K562 (cell line): ENCODE measurements at regions not wholly inside any gene's neighbourhood (a gene's known extent, or its start where the extent isn't known, plus 50 kb on each side); places are given as distances from the start of the nearest gene placed in this dataset.

Experiments used
- ATAC-seq: fragments of 200-7000 bp; cut with Tn5 transposase; 3 replicates; pipeline ENCODE4 v1.9.1; 2020; ENCODE audit warnings: moderate library complexity
- BruUV-seq: library from RNA; stranded (reverse); fragments of 400-500 nt; replicated peaks from 2 replicates; lab custom pipeline; 2021; lab: Mats Ljungman, UMichigan
- CTCF ChIA-PET: fragments of 300-600 bp; formaldehyde crosslinking; extraction: SDS; loops from one replicate; lab custom pipeline; 2021; ENCODE audit warnings: low intra/inter-chr PET ratio; lab: Yijun Ruan, JAX
- POLR2A ChIA-PET: fragments of 300-600, 350-650 bp; sonication (Branson Sonifier 250); formaldehyde crosslinking; extraction: SDS; loops from one replicate; lab custom pipeline; 2021; ENCODE audit warnings: antibody characterized with exemption, inconsistent platforms; lab: Yijun Ruan, JAX
- DNase-seq, 4 experiments: peaks; one replicate each; pipeline versions ENCODE4 v3.0.0 to v3.0.0-alpha.2; 2011 to 2018; ENCODE audit warnings: low spot score in 3 of 4, mixed read lengths in 3 of 4; ENCODE audit errors: extremely low read depth in 1 of 4
- FAIRE-seq: peaks from 2 replicates; lab custom pipeline; 2011; peaks lifted over from hg19 to GRCh38; lab: Jason Lieb, UNC
- H2AFZ ChIP-seq: 2 replicates; pipeline ENCODE4 v1.6.0; 2011; ENCODE audit warnings: low read depth, low read length, control low read depth, inconsistent platforms
- H3K27ac ChIP-seq: fragments of 200-600 bp; 3 replicates; pipeline ENCODE4 v1.8.0; 2011; ENCODE audit warnings: low read depth, mild to moderate bottlenecking, control low read depth, inconsistent platforms, low read length, moderate library complexity, mixed read lengths; ENCODE audit errors: extremely low read depth
- H3K27me3 ChIP-seq, 2 experiments: fragments of 300-600 bp in 1 of 2; 2 replicates in 1 of 2; 3 replicates in 1 of 2; pipeline versions ENCODE4 v1.6.0 to v1.8.0; 2011; ENCODE audit warnings: inconsistent platforms in 2 of 2, low read length in 2 of 2, mild to moderate bottlenecking in 1 of 2, mixed read lengths in 1 of 2, moderate library complexity in 1 of 2; ENCODE audit not compliant: control insufficient read depth in 2 of 2, insufficient read depth in 2 of 2
- H3K36me3 ChIP-seq: fragments of 300-600 bp; 3 replicates; pipeline ENCODE4 v1.8.0; 2011; ENCODE audit warnings: mild to moderate bottlenecking, low read length, inconsistent platforms; ENCODE audit not compliant: control insufficient read depth, insufficient read depth
- H3K4me1 ChIP-seq, 2 experiments: fragments of 200-600 bp in 1 of 2; replicated peaks in 1 of 2; 2 replicates in 1 of 2; 3 replicates in 1 of 2; pipeline versions ENCODE4 v1.5.1 to v1.8.0; 2011; ENCODE audit warnings: inconsistent platforms in 2 of 2, low read length in 2 of 2, mild to moderate bottlenecking in 1 of 2, mixed read lengths in 1 of 2, moderate library complexity in 1 of 2; ENCODE audit not compliant: control insufficient read depth in 2 of 2, insufficient read depth in 2 of 2
- H3K4me2 ChIP-seq: 2 replicates; pipeline ENCODE4 v1.6.1; 2011; ENCODE audit warnings: low read length, control low read depth, inconsistent platforms, mixed read lengths; ENCODE audit not compliant: insufficient read depth
- H3K4me3 ChIP-seq: fragments of 200-600 bp; sonication (generic), shearing (Covaris generic); 2 replicates; pipeline ENCODE4 v1.5.1; 2016; ENCODE audit warnings: control low read depth, inconsistent platforms
- H3K79me2 ChIP-seq: fragments of 200-600 bp; 3 replicates; pipeline ENCODE4 v1.8.0; 2011; ENCODE audit warnings: low read length, inconsistent platforms; ENCODE audit not compliant: control insufficient read depth, insufficient read depth
- H3K9ac ChIP-seq, 2 experiments: 2 replicates each; pipeline versions ENCODE4 v1.6.0 to v1.6.1; 2011; ENCODE audit warnings: low read depth in 2 of 2, low read length in 2 of 2, control low read depth in 1 of 2, inconsistent platforms in 1 of 2, mild to moderate bottlenecking in 1 of 2, mixed read lengths in 1 of 2; ENCODE audit not compliant: insufficient read depth in 1 of 2
- H3K9me1 ChIP-seq: one replicate; pipeline ENCODE4 v1.6.0; 2011; ENCODE audit warnings: inconsistent platforms, mild to moderate bottlenecking, low read length, moderate library complexity; ENCODE audit not compliant: control insufficient read depth, insufficient read depth
- H3K9me3 ChIP-seq: replicated peaks from 2 replicates; pipeline ENCODE4 v1.5.1; 2011; ENCODE audit warnings: low read depth, low read length, inconsistent platforms; ENCODE audit not compliant: control insufficient read depth, insufficient read depth
- H4K20me1 ChIP-seq: replicated peaks from 2 replicates; pipeline ENCODE4 v1.6.1; 2011; ENCODE audit warnings: low read length, inconsistent platforms, mixed read lengths; ENCODE audit not compliant: control insufficient read depth, insufficient read depth
- CTCF ChIP-seq, 3 experiments: IDR thresholded peaks in 2 of 3; conservative IDR thresholded peaks in 1 of 3; 2 replicates each; pipeline ENCODE4 v1.5.1; 2011 to 2012; ENCODE audit warnings: low read length in 3 of 3, mild to moderate bottlenecking in 3 of 3, control low read depth in 2 of 3, improper control_type of control experiment in 1 of 3, inconsistent platforms in 1 of 3, low read depth in 1 of 3, mixed read lengths in 1 of 3, moderate library complexity in 1 of 3; ENCODE audit not compliant: insufficient read depth in 2 of 3
- CTCFL ChIP-seq: IDR thresholded peaks from 2 replicates; pipeline ENCODE4 v1.6.1; 2011; ENCODE audit warnings: borderline replicate concordance, low read depth, mild to moderate bottlenecking, moderate library complexity, low read length; ENCODE audit not compliant: insufficient read depth, poor library complexity, severe bottlenecking
- FUS ChIP-seq: fragments of 200-400 bp; formaldehyde crosslinking; optimal IDR thresholded peaks from 2 replicates; pipeline ENCODE3; 2017; ENCODE audit warnings: low read depth, low read length
- HNRNPLL ChIP-seq: fragments of 200-400 bp; formaldehyde crosslinking; IDR thresholded peaks from 2 replicates; pipeline ENCODE4 v1.6.1; 2017; ENCODE audit warnings: low read length, low read depth, mild to moderate bottlenecking; ENCODE audit not compliant: poor library complexity, severe bottlenecking
- ZBTB11 ChIP-seq, 3 experiments: fragments of 200-800 bp in 1 of 3; fragments of 250-450 bp in 1 of 3; fragments of 450-650 bp in 1 of 3; sonication (Bioruptor Pico) in 1 of 3; sonication (Bioruptor generic) in 1 of 3; formaldehyde crosslinking in 1 of 3; IDR thresholded peaks; 2 replicates each; pipeline versions ENCODE4 v1.6.1 to v1.8.0; 2016 to 2022; ENCODE audit warnings: mild to moderate bottlenecking in 2 of 3, missing genetic modification characterization in 2 of 3, missing compliant biosample characterization in 1 of 3, moderate library complexity in 1 of 3
- ZNF717 ChIP-seq: fragments of 250-450 bp; sonication (Bioruptor Pico); IDR thresholded peaks from 2 replicates; pipeline ENCODE4 v1.5.0; 2021
- WGBS: fragments of 100-300 bp; shearing (Covaris generic); methylation state at CpG from one replicate; pipeline ENCODE4 v1.1.6; 2016; ENCODE audit warnings: low coverage, mixed read lengths; ENCODE audit not compliant: insufficient coverage; ENCODE audit errors: missing lambda C conversion rate; 5-methylcytosine and 5-hydroxymethylcytosine counted together
- in situ Hi-C: fragments of 300-500 bp; cut with MboI; formaldehyde crosslinking; loops from 4 replicates; pipeline ENCODE4 v1.15.0; 2018; ENCODE audit warnings: inconsistent platforms, mixed read lengths
- intact Hi-C: fragments of 100-400 bp; cut with micrococcal nuclease; formaldehyde crosslinking; loops from 2 replicates; pipeline ENCODE4 v1.14.2; 2022

- TF ChIP-seq ZBTB11 (CRISPR knock-in tag; IDR thresholded peaks at IDR 0.05) (no peak), FUS (no peak), ZNF717 (CRISPR knock-in tag) (no peak)
These were observed 187.1 kb downstream of the ID4 start (continued) for GRCh38 chr6:20024316-20024673.

- Histone ChIP-seq H3K36me3 (no peaks in the 10 kb centered on the region), H3K4me2 (no peak overlapping the region), H4K20me1 (no peaks in the 10 kb centered on the region), H3K79me2 (no peaks in the 10 kb centered on the region), H3K9me3 (no peaks in the 10 kb centered on the region), H3K9me1 (no peaks in the 10 kb centered on the region), H2AFZ (no peak overlapping the region), H3K27me3 (peaks cover 0 to 11% of the 10 kb centered on the region in 2 experiments; a peak in 2 of 5 replicates), H3K27ac (no peak overlapping the region), H3K9ac (no peak overlapping the region), H3K4me1 (peaks cover 0 to 5% of the 10 kb centered on the region in 2 experiments; a peak in 2 of 5 replicates), H3K4me3 (no peak overlapping the region)
- in situ Hi-C loops (no loop called here), intact Hi-C loops (loop anchor here (5.0 kb wide), 1 partner anchor 53 kb away; no protein-coding TSS in a partner anchor)
- POLR2A ChIA-PET: no interaction called here
- 3% methylated on average over 6 of the region's 6 CpGs for WGBS
- FAIRE-seq (no peak), ATAC-seq (peak; percentile 73), DNase-seq (peak in 1 of 4 experiments; percentile 26)
- no TSS peak for BruUV-seq
- CTCF ChIA-PET: no interaction called here
- no peak for TF ChIP-seq HNRNPLL
- TF ChIP-seq CTCF (IDR thresholded peaks at IDR 0.05 in 2 of 3, conservative IDR thresholded peaks at IDR 0.05 in 1 of 3; ENCODE audit: insufficient read depth in 2 of 3, low read depth in 1 of 3, low read length in 3 of 3): peak in 2 of 3 experiments; percentile 17 to 34; a peak in 2 of 6 replicates
- TF ChIP-seq CTCFL: peak; percentile 52
These were observed 187.3 kb downstream of the MBOAT1 start for GRCh38 chr6:20024978-20025377.
